HEK293T (cell line): ENCODE measurements at regions not wholly inside any gene's neighbourhood (a gene's known extent, or its start where the extent isn't known, plus 50 kb on each side); places are given as distances from the start of the nearest gene placed in this dataset.

Experiments
- FOXA1 ChIP-seq: fragments of 450-650 bp; IDR thresholded peaks from 2 replicates; pipeline ENCODE4 v1.6.1; 2016; ENCODE audit warnings: mild to moderate bottlenecking
- SUZ12 ChIP-seq: fragments of 450-650 bp; IDR thresholded peaks from 2 replicates; pipeline ENCODE4 v1.6.1; 2016; ENCODE audit warnings: mild to moderate bottlenecking
- TARDBP ChIP-seq: fragments of 450-650 bp; IDR thresholded peaks from 2 replicates; pipeline ENCODE4 v1.6.1; 2016
- ZNF384 ChIP-seq: fragments of 450-650 bp; IDR thresholded peaks from 2 replicates; pipeline ENCODE4 v1.6.1; 2016

DNA sequence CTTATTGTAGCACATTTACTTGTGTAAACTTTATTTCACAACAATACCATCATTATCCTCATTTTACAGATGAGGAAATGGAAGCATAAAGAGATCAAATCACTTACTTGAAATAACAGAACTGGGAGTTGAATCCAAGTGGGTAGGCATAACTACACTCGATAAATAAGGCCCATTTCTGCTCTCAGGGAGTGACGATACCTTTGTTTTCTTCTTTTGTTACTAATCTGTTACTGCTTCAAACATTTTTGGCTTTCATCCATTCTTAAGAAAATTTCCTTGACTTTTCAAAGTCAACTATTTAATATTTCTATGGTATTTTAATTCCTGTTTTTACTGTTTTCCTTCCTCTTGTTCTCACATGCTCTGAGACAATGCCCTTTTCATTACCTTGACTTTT, 201.6 kb downstream of the ATP23 start:
- no peak for TF ChIP-seq FOXA1
- TF ChIP-seq TARDBP: no peak
- TF ChIP-seq ZNF384: no peak
- no peak for TF ChIP-seq SUZ12
